GM18907 (cell line): ENCODE measurements at regions not wholly inside any gene's neighbourhood (a gene's known extent, or its start where the extent isn't known, plus 50 kb on each side); places are given as distances from the start of the nearest gene placed in this dataset.
"Not testable (repeated sequence)": the region's sequence is repeated elsewhere in the genome, so short reads cannot be mapped to it uniquely, and the experiment has no call there.

Experiments used
- ATAC-seq: cut with Tn5 transposase; IDR thresholded peaks from one replicate; pipeline ENCODE4 v1.9.1; 2021; ENCODE audit warnings: mild to moderate bottlenecking, moderate library complexity; ENCODE audit not compliant: unreplicated experiment

DNA sequence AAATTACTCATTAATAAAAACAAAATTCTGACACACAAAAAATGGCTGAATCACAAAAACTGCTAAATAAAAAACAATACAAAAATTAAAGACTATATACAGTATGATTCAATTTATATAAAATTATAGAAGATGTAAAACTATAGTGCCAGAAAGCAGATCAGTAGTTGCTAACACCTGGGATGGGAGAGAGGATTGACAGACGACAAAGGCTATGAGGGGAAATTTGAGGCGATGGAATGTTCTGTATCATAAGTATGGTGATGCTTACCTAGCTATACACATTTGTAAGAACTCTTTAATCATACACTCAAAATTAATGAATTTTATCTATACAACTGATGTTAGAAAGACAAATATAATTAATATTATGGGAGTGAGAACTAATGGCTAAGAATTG, 247.9 kb upstream of the GJE1 start:
- no peak for ATAC-seq

GRCh38 chr6:141878686-141879085, 254.0 kb upstream of the GJE1 start:
- ATAC-seq: no peak

- no peak for ATAC-seq
Observed at GRCh38 chr6:141877275-141877983, 255.3 kb upstream of the GJE1 start.

GRCh38 chr6:141874930-141875602, 257.7 kb upstream of the GJE1 start:
- no peak for ATAC-seq

GRCh38 chr6:141869509-141869908, 263.2 kb upstream of the GJE1 start:
- ATAC-seq: not testable (repeated sequence)

GRCh38 chr6:141867767-141868166, 265.0 kb upstream of the GJE1 start:
- ATAC-seq: no peak

GRCh38 chr6:141866731-141867497, 265.8 kb upstream of the GJE1 start:
- ATAC-seq: no peak

GRCh38 chr6:141851063-141851462, 281.7 kb upstream of the GJE1 start:
- ATAC-seq: no peak

DNA sequence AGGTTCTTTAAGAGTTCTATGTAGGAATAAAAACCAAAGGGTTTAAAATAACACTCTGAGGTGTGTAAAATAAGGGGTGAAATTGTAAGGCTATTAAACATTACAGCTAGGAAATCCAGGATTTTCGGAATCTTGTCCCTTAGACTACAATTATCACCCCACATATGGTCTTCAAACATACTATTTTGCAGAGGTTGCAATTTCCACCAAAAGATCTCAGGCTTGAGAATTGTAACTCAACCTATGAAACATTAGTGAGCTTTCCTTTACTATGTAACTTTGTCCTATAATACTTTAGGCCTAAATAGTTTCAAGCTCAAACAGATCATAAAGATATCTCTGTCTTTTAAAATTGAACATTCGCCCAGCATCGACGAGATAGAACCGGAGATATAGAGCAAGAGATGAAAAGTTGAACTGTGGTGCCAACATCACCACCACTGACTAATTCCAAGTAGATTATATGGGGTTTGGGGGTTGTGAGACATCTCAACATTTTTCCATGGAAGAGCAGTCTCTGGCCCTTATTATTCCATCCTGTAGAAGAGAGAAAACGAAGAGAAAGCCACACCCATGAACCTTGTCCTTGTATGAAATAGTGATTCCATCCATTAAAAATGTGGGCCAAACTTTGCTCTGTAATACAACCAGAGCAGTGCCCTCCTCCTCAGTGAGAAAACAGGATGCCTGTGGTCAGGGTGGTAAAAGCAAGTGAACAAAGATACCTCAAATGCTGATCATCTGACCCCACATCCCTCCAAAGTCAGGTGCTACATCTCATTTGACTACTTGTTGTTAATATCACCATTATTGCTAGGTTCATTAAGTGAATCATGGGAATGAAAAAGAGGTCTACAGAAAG, 284.5 kb upstream of the GJE1 start:
- ATAC-seq: no peak

DNA sequence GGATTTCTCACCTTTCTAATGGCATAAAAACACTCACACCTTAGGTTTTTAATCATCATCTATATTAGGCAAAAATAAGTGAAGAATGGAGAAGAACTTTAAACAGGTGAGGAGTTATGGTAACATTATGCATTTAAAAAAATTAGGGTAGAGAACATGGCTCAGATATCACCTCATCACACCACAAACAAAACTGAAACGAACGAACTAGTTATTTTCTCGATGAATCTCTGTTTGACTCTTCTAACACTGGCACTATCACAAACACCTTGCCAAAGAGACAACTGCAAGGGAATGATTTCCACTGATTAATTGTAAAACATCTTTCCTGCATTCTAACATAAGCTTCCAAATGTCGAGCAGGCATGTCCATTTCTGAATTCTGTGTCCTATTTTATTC, 286.1 kb upstream of the GJE1 start:
- no peak for ATAC-seq

GRCh38 chr6:141843178-141843834, 289.4 kb upstream of the GJE1 start:
- ATAC-seq: no peak

DNA sequence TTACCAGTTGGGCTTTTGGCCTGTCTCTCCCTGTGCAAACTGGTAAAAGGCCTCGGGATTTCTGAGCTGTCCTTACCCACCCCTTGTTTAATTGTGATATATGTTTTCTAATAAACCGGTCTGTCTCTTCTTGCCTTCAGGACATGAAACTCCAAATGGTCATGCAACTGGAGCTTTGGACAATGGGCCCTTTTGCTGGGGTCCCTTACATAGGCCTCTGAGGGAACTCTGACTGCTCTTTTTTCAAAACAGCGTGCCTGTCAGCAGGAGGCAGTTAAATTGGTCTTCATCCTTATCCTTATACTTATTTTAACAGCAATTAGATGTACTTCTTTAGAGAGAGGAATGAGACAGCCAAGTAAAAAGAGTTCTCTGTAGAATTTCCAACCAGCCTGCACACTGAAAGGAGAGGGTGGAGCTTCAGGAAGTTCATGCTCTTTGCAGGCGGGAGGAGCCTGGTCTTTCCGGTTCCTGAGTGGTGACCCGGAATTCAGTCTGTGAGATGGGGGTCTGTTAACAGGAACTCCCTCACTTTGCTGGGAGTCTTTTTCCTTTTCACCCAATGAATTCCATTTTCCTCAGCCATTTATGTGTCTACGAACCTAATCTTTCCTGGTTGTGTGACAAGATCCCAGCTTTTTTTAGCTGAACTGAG, 299.6 kb upstream of the GJE1 start:
- no peak for ATAC-seq

DNA sequence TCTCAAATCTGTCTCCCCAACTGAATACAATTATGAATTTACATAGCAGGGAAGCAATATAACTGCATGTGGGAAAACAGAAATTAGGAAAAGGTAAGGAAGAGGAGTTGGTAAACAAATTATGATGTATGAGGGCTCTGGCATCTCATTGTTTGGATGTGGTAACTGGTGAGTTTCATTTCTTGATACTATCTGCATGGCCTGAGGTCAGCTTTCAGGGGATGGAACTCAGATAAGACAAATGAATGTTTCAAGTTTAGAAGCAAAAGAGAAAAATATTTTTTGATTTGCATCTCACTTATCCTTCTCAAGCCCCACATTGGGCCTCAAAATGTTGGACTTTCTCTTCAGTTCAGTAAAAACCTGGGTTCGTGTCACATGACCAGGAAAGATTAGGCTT, 302.2 kb upstream of the GJE1 start:
- no peak for ATAC-seq

DNA sequence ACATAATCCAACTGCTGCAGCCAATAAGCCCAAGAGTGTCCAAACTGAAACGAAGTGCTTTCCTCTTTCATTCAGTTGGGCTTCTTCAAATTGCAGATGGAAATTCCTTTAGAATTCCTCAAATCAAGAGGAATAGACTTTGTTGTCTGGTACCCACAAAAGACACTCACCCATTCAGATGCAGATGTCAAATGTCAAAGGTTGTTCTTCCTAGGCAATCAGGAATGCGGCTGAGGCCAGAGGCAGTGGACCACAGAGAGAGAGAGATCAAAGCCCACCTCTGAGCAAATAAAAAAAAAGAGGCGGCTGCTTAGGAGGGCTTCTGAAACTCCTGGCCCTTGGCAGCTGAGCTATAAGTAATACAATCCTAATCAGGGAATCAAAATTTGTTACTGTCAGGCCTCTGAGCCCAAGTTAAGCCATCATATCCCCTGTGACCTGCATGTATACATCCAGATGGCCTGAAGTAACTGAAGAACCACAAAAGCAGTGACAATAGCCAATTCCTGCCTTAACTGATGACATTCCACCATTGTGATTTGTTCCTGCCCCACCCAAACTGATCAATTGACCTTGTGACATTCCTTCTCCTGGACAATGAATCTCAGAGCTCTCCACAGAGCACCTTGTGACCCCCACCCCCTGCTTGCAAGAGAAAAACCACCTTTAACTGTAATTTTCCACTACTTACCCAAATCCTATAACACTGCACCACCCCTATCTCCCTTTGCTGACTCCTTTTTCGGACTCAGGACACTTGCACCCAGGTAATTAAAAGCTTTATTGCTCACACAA, 303.0 kb upstream of the GJE1 start:
- no peak for ATAC-seq

- no peak for ATAC-seq
Observed at GRCh38 chr6:141824350-141824749, 308.4 kb upstream of the GJE1 start.

GRCh38 chr6:141815039-141815438, 317.7 kb upstream of the GJE1 start:
- not testable (repeated sequence) for ATAC-seq

- no peak for ATAC-seq
Observed at GRCh38 chr6:141809901-141810300, 322.8 kb upstream of the GJE1 start.

DNA sequence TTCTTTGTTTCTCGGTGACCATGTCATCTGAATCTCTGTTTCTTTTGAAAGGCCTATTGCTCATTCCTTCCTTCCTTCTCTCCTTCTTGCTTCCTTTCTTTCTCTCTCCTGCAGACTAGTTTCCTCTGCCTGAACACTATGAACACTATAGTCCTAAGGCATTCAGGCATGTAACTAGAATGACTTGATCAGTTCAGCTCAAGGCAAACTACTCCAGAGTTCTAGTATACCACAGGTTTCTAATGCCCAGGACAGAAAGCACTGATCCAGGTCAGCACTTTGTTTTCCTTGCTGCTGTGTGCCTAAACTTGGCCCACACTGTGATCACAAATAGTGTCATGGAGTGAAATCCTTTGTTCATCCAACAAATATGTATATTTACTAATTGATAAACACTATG, 324.1 kb upstream of the GJE1 start:
- ATAC-seq: no peak

GRCh38 chr6:141800973-141801372, 331.8 kb upstream of the GJE1 start:
- ATAC-seq: not testable (repeated sequence)
